GM21786 (cell line): ENCODE measurements at regions not wholly inside any gene's neighbourhood (a gene's known extent, or its start where the extent isn't known, plus 50 kb on each side); places are given as distances from the start of the nearest gene placed in this dataset.

Experiments used
- ATAC-seq: cut with Tn5 transposase; IDR thresholded peaks from one replicate; pipeline ENCODE4 v1.9.1; 2021; ENCODE audit not compliant: unreplicated experiment

DNA sequence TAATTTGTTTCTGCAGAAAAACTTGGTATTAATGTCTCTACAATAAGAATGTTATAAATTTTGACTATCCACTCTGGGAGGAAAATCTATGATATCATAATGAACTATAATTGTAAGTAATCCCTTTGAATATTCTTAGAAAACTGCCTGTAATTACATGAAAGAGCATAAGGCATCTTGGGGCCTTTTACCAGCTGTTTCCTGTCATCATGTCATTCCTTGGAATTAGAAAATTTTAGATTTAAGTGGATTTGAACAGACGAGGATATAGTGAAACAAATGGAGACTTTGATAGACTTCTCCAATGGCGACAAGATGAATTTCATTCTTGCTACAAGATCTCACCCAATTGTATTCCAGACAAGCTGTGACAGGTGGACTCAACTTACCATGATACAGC is 423.4 kb upstream of the FLRT2 start:
- no peak for ATAC-seq

DNA sequence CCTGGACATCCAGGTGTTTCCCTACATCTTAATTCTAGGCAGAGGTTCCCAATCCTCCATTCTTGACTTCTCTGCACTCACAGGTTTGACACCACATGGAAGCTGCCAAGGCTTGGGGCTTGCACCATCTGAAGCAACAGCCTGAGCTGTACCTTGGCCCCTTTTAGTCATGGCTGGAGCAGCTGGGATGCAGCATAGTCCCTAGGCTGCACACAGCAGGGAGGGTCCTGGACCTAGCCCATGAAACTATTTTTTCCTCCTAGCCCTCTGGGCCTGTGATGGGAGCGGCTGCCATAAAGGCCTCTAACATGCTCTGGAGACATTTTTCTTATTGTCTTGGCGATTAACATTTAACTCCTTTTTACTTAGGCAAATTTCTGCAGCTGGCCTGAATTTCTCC is 417.2 kb upstream of the FLRT2 start:
- no peak for ATAC-seq

DNA sequence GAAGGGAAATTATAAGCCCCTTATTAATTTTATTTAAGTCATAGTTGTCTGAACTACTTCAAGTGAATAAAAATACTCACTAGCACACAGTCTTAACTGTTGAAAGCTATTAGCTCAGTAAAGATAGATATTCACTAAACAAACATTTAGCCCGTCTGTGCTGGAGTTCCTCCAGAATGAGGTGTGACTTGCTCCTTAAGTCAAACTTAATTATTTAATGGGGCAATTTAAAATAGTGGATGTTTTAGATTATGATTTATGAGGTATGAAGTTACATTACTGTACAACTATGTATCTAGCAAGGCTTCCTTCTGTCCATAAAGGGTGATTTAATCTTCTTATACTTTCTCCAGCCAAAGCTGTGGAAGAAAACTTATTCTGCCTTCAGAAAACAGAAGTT is 414.0 kb upstream of the FLRT2 start:
- no peak for ATAC-seq

DNA sequence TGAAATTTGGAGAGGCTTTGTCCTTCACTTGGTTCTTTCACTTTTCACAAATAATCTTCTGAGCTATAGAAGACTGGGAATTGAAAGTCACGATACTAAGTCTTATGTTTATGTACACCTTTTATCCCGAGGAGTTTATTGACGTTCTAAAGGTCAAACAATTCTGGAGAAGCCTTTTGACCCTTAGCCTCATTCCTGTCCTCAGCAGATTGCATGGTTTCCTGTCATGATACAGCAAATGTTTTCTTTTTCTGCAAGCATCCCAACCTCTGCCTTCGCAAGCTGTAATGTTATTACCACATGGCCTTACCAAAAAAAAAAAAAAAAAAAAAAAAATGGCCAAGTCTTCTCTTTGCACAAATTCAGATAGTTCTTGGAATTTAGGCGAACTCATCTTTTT is 411.7 kb upstream of the FLRT2 start:
- ATAC-seq, result no peak

DNA sequence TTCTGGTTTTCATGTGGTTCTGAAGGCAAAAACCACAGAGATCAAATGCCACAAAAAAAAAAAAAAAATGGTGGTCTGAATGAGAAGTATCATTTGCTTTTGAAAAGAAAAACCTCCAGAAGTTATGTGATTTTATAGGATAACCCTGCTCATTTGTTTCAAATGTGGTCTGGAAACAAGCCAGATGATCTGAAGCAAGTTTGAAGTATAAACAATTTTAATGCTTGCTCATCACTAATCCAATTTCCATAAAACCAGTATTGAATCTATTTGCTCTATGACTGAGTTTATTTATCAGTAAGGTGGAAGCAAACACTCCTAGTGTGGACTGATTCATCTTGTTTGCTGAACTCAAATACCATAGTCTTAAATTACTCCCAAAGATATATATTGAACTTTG is 407.3 kb upstream of the FLRT2 start:
- no peak for ATAC-seq

DNA sequence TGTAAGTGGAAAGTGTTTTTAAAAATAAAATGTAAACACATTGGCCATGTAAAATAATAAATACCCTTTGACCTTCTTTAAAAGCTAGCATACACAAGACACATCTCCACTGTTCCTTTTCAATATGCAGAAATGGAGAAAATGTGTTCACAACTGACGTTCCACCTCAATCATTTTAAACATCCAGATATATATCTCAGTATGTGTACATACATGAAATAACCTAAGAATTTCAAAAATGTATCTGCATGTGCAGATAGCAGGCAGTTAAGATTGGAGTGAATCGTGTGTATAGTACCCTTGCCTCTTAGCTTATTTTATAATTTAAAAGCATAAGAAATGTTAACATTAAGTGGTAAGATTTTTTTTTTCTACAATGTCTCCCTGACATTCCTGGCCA is 406.2 kb upstream of the FLRT2 start:
- ATAC-seq, result no peak

DNA sequence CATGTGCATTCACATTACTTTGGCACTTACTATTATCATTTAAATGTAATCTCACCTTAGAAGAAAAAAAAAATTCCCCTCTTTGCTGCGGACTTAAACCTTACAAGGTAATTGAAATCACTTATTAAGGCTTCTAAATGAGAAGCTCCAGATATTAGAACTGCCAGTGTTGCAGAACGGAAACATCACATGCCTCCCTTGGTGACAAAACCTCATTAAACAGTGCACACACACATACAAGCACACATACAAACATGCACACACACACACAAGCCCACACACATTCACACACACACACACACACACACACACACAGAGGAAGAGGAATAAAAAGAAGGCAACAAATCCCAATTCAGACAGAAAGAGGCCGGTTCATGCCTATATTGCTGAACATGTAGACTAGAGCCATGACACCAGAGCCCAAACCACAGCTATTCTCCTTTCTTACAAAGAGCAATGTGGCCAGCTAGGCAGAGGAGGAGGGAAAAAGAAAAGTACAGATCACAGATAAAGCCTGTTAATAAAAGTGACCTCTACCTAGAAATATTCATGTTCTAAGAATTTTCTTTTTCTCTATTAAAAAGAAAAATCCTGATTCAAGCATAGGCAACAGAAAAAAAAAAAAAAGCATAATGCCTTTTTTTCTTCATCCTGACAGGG is 405.2 kb upstream of the FLRT2 start:
- no peak for ATAC-seq

DNA sequence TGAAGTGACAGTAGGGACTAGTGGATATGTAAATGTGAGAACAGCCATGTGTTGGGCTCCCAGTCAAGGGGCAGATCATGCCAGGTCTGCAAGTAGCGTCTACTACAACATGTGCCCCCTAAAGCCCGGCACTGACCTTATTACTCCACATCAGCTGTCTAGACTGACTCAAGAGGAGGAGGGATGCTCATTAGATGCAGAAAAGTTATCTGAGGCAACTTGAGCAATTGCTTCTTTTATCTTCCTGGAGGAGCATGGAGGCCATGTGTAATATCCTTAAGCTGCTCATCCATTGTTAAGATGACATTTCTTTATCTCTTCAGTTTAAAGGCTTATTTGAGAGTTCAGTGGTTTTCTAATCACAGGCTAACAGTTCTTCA is 404.7 kb upstream of the FLRT2 start:
- ATAC-seq, result no peak

DNA sequence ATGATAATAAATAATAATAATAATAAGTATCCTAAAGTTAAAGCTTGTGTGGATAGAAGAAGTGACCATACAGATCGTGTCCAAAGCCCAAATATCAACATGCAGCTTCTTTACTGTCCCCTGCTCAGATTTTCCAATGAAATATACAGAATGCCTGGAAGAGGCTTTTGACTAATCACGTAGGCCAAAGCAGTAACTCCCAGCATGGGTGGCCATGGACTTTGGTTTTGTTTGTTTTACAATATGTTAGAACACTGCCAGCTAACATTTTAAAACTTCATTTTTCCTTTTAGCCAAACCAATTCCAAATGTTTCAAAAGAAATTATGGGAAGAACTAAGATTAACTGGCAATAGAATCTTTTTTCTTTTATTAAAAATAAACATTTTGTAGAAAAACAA is 400.0 kb upstream of the FLRT2 start:
- ATAC-seq, result no peak

DNA sequence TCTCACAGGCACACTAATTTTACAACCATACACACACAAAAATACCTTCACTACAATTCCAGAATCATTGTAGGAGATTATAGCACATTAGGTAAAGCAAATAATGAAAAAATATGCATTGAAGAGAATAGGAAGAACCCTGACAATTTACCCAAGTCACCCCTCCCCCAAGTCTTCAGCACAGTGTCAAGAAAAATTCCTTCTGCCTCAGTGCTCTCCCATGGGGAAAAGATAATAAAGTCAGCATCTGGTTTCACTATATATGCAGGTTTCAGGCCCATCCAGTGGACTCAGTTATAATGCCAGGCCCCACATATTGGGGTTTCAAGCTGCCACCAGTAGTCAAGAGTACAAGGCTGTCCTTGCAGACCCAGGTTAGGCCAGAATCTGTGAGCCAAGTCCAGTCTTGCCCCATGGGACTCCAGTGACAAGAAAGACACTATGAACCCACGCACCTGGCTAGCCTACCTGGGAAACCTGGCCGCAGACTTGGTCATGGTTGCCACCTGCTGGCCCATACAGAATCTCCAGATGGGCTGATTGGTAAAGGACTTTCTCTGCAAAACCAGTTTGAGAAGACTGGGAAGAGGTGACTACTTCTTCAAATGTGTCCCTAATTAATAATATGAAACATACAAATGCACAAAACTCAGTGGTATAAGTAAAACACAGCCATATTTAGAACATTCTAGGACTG is 398.6 kb upstream of the FLRT2 start:
- no peak for ATAC-seq

DNA sequence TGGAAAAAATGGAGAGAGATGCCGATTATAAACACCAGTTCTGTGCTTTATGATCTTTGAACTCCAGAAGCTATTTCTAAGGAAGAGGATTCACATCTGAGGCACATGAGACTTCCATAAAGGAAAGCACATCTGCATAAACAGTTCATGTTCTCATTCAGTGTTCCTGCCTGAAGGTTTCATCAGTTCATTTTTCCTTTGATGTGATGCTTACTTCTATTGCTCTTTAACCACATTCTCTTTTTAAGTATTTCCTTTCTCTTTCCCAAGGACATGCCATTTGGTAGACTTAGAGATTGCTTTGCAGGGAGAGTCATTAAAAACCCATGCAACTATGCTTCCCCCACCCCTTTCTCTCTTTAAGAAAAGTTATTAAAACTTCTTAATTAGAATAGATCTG is 387.0 kb upstream of the FLRT2 start:
- ATAC-seq, result no peak

DNA sequence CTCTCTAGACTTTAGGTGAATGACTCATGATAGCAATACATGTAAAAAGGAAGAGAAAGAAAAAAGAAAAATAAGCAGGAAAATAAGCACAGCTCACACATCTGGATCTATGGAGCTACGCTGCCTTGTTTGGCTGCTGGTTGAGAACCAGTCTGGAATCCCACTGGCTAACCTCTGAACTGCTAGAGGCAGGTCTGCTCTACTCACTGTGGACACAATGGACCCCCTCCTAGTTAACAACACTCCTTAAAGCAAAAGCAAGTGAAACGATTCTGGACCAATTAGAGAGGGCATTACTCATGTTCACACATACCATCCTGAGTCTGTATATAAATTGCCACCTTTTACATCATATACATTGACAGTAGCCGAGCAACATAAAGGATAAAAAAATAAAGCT is 383.2 kb upstream of the FLRT2 start:
- ATAC-seq, result no peak

DNA sequence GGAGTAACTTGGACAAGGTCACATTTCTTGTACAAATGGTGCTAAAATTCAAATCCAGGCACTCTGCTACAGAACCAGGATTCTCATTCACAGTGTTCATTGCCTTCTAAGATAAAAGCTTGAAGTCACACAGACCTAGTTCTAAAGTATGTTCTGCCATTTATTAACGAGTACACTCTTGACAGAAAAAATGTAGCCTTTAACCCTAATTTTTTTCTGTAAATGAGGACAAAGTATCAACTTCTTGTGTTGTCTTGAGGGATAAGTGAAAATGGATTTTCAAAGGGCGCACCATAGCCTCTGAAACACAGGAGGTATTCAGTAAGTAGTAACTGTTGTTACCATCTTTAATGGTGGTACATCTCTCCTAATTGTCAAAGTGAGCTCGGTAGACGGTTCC is 379.8 kb upstream of the FLRT2 start:
- ATAC-seq, result no peak

DNA sequence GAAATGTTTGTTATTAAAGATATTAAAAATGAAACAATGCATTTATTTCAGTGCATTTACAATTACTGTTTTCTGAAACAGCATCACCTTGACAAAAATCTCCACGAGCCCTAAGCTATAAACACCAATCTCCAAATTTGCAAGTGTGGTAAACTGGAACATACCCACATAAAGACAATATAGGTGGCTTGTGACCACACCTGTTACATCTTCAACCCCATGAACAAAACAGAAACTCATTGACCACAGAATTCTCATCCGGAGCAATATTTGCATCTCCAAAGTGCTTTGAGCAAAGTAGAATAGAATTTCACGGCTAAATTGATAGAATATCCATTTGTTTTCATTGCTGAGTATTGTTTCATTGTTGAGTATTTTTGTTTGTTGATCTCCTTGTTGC is 375.2 kb upstream of the FLRT2 start:
- no peak for ATAC-seq

DNA sequence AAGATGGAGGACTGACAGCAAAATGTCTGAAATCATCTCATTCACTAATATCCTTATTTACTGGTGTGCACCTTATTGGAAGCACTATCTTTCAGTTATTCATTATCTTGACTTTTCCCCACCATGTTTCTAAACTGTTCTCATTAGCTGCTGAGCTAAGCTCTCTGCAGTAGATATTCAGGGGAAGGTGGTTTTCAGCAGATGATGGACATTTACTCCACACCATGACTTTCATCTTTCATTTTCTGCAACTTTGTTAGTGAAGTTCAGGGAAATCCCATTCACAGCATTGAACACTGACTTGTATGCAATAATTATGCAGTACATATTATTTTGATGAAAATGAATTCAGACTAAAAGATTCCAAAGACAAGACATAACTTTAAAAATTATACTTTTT is 373.6 kb upstream of the FLRT2 start:
- ATAC-seq, result no peak

DNA sequence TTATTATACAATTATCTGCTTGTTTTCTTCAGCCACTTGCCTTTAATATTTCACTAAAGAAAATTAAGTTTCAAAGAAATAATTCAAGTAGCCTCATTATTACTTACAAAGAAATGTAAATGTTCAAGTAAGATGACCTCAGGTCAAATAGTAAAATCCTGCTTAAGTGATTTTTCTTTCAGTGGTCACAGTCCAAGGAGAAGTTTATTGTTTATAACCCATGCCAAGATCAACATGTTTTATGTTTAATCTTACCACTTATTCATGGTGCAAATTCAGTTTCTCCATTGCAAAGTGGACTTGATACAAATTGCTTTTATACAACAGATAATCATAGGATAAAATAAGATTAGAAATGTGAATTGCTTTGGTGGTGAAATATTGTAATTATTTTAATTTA is 370.2 kb upstream of the FLRT2 start:
- no peak for ATAC-seq

DNA sequence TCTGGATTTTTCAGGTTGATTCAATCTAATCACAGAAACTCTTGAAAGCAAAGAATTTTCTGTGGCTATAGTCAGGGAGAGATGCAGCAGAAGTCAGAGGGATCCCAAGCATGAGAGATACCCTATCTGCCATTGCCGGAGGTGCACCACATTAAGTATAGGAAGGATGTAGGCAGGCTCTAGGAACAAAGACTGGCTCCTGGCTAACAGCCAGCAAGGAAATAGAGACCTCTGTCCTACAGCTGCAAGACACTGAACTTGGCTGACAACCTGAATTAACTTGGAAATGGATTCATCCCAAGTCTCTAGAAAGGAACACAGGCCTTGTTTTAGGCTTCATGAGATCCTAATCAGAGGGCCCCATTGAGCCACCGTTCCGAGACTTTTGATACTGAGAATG is 364.9 kb upstream of the FLRT2 start:
- no peak for ATAC-seq

DNA sequence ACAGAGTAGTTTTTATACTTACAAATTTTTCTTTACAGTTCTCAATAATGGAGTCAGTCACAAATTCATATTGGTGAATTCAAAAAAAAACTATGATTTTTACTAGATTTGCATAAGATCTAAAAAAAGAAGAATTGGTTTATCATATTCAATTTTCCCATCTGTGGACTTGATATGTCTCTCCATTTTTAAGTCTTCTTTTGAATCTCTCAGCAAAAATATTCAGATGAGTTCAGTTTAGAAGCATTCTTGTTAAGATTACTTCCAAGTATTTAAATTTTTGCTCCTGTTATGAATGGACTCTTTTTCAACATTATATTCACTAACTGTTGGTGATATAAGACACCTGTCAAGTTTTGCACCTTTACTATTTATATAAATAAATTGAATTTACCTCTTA is 360.6 kb upstream of the FLRT2 start:
- ATAC-seq, result no peak

DNA sequence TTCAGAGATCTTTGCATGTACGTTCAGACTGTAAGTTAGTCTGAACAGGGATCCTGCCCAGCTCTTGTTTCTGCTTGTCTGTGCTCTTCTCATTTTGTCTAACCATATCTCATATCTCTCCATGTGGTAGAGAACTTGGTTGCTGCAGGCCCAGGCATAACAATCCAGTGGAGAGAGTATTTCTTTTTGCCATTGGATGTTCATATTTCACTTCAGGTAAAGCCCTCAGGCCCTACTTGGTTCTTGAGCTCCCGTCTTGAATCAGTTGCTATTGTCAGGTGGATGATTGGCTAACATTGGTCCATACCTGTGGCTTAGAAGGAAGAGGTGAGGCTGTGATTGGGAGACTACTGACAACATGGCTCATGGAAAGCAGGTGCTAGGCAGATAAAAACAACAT is 357.7 kb upstream of the FLRT2 start:
- no peak for ATAC-seq

DNA sequence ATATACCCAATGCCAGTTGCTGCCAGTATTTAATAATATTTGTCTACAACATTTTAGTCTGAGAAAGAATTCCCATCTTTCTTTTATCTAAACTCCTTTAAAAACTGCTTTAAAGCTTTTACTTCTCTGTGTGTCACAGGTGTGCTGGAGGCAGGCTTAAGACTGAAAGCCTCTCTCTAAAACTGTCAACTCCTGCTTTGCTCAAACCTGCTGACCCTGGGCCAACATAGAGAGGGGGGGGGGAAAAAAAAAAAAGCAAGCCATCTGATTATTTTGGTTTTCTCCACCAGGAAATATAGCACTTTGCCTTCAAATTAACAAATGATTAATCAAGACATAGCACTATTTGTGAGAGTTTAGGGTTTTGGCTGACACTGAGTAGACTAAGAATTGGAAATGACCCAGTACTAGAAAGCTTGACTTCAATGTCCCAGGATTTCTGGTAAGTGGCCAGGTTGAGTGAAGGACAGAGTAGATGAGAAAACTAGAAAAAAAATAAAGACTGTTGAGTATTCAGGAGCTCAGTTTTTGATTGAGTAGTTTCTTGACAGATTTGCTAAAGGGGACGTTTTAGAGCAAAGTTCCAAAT is 357.0 kb upstream of the FLRT2 start:
- ATAC-seq, result no peak

DNA sequence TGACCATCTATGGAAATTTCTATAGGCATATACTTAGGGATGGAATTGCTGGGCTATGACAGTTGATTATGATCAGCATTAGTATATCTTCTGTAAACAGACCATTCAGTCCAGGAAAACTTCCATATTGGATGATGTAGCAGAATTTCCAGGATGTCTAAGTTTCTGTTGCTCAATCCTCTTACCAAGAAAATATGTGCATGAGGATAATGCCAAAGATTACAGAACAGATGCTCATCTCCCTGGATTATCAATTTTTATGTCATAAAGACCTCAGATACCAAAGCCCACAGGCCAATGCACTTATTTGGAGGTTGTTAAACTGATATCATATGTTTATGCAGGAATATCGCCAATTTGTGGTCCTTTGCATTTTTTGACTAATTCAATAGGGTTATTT is 354.4 kb upstream of the FLRT2 start:
- ATAC-seq, result no peak

DNA sequence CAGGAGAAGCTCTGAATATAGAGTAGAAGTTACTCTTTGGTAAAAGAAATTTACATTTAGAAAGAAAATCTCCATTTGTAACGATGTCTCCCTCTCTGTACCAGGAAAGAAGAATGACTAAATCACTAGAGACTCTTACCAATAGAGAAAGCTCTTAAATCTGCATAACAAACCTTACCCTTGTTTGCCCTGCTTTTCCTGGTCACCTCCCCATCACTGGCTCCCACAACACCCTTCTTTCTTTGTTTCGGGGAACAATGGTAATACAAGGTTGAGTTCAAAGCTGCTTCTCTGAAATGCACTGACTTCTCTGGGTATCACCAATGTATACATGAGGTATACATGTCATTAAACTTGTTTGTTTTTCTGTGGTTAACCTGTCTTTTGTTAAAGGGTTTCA is 351.1 kb upstream of the FLRT2 start:
- no peak for ATAC-seq

DNA sequence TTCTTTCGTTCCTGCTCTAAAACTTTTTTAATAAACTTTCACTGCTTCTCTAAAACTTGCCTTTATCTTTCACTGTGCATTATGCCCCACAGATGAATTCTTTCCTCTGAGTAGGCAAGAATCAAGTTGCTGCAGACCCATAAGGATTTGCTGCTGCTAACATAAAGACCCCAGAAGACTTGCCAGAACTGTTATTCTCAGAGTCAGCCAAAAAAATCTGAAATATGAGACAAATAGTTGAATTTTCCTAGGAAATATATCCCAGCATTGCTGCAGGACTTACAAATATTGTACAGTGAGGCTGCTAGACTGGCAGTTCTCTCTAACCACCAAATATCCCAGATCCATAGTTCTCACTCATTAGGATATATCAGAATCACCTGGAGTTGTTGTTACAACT is 349.1 kb upstream of the FLRT2 start:
- ATAC-seq, result no peak
